ENCODE measurements at regions not wholly inside any gene's neighbourhood (a gene's known extent, or its start where the extent isn't known, plus 50 kb on each side); places are given as distances from the start of the nearest gene placed in this dataset.
"Not testable (repeated sequence)": the region's sequence is repeated elsewhere in the genome, so short reads cannot be mapped to it uniquely, and the experiment has no call there.

- no peak for DNase-seq (ENCODE audit: low read depth, low spot score)
- ChIA-PET CTCF (no interaction called here), POLR2A (no interaction called here)
- H3K4me3 ChIP-seq (ENCODE audit: low read depth, low read length): no peak overlapping the region
- TF ChIP-seq CTCF (IDR thresholded peaks at IDR 0.05; ENCODE audit: insufficient read depth, low read length, missing control alignments): no peak
Observed at GRCh38 chr10:4278186-4278585, 493.2 kb upstream of the KLF6 start.

- no peak for TF ChIP-seq CTCF (IDR thresholded peaks at IDR 0.05; ENCODE audit: insufficient read depth, low read length, missing control alignments)
- ChIA-PET POLR2A (no interaction called here), CTCF (no interaction called here)
- no peak overlapping the region for H3K4me3 ChIP-seq (ENCODE audit: low read depth, low read length)
- DNase-seq (ENCODE audit: low read depth, low spot score): no peak
Observed at GRCh38 chr10:4276151-4276550, 491.1 kb upstream of the KLF6 start.

GRCh38 chr10:4274671-4275070 lies 489.7 kb upstream of the KLF6 start:
- CTCF ChIA-PET: not testable (repeated sequence)

GRCh38 chr10:4271193-4271592 lies 486.2 kb upstream of the KLF6 start:
- no peak for TF ChIP-seq CTCF (IDR thresholded peaks at IDR 0.05; ENCODE audit: insufficient read depth, low read length, missing control alignments)
- DNase-seq (ENCODE audit: low read depth, low spot score): no peak
- POLR2A ChIA-PET: no interaction called here
- H3K4me3 ChIP-seq (ENCODE audit: low read depth, low read length): no peak overlapping the region
- CTCF ChIA-PET: interaction anchor here (0.9 kb wide), 1 partner anchor 14 kb away, joined by 3 read pairs; no protein-coding TSS in a partner anchor

More at GRCh38 chr10:4274671-4275070, 489.7 kb upstream of the KLF6 start:
- POLR2A ChIA-PET; DNase-seq (ENCODE audit: low read depth, low spot score); H3K4me3 ChIP-seq (ENCODE audit: low read depth, low read length): not testable (repeated sequence)

- H3K4me3 ChIP-seq (ENCODE audit: low read depth, low read length): no peak overlapping the region
- DNase-seq (ENCODE audit: low read depth, low spot score): peak; percentile 54
- POLR2A ChIA-PET: no interaction called here
- no peak for TF ChIP-seq CTCF (IDR thresholded peaks at IDR 0.05; ENCODE audit: insufficient read depth, low read length, missing control alignments)
- CTCF ChIA-PET: interaction anchor here (0.9 to 1.3 kb wide), 2 partner anchors 15 to 1073 kb away, joined by 3 read pairs; no protein-coding TSS in a partner anchor
Observed at GRCh38 chr10:4270116-4270515, 485.1 kb upstream of the KLF6 start.

- H3K4me3 ChIP-seq (ENCODE audit: low read depth, low read length); POLR2A ChIA-PET; DNase-seq (ENCODE audit: low read depth, low spot score): not testable (repeated sequence)
- CTCF ChIA-PET: interaction anchor here (0.6 to 2.5 kb wide), 3 partner anchors 8 to 21 kb away, joined by 3 to 11 read pairs (median 4); no protein-coding TSS in a partner anchor
Observed at GRCh38 chr10:4268490-4268889, 483.5 kb upstream of the KLF6 start.

- POLR2A ChIA-PET: no interaction called here
Observed at GRCh38 chr10:4267086-4267773, 482.2 kb upstream of the KLF6 start.

More at GRCh38 chr10:4267086-4267773, 482.2 kb upstream of the KLF6 start:
- CTCF ChIA-PET: interaction anchor here (1.0 to 2.5 kb wide), 4 partner anchors 8 to 390 kb away, joined by 5 to 11 read pairs (median 6); no protein-coding TSS in a partner anchor
- H3K4me3 ChIP-seq (ENCODE audit: low read depth, low read length): no peak overlapping the region
- DNase-seq (ENCODE audit: low read depth, low spot score): no peak
- no peak for TF ChIP-seq CTCF (IDR thresholded peaks at IDR 0.05; ENCODE audit: insufficient read depth, low read length, missing control alignments)

All from AG04449 (cell line).